22Rv1 (cell line): ENCODE measurements at regions not wholly inside any gene's neighbourhood (a gene's known extent, or its start where the extent isn't known, plus 50 kb on each side); places are given as distances from the start of the nearest gene placed in this dataset.
A peak's percentile ranks its signal among the peaks of the same experiment; 100 is the strongest.

ENCODE experiments used
- H3K27ac ChIP-seq: fragments of 450-650 bp; 2 replicates; pipeline ENCODE4 v1.5.1; 2017
- ZFX ChIP-seq: fragments of 450-650 bp; IDR thresholded peaks from 2 replicates; pipeline ENCODE4 v1.6.1; 2017; ENCODE audit warnings: antibody characterized with exemption, borderline replicate concordance
- TF ChIP-seq, protein P1 (sequence below): fragments of 450-650 bp; IDR thresholded peaks from 2 replicates; pipeline ENCODE4 v1.5.1; 2017; ENCODE audit warnings: mild to moderate bottlenecking

DNA sequence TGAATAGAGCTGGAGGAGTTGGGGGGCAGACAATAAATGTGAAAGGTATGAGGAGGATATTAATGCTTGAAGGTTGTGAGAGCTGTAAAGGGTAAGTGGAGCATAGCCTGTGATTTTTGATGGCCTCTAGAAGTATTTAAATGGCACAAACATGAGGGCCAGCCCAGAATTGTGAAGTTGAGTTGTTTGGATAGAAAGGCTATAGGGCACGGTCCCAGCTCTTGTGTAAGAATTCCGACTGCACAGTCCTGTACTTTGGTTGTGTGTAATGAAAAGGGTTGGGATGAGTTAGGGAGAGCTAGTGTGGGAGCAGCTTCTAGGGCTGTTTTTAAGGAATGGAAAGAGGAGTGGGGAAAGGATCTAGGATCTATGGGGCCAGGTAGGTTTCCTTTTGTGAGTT lies 665.5 kb downstream of the USP25 start:
- H3K27ac ChIP-seq = no peak overlapping the region
- no peak for TF ChIP-seq ZFX
- TF ChIP-seq, protein P1, sequence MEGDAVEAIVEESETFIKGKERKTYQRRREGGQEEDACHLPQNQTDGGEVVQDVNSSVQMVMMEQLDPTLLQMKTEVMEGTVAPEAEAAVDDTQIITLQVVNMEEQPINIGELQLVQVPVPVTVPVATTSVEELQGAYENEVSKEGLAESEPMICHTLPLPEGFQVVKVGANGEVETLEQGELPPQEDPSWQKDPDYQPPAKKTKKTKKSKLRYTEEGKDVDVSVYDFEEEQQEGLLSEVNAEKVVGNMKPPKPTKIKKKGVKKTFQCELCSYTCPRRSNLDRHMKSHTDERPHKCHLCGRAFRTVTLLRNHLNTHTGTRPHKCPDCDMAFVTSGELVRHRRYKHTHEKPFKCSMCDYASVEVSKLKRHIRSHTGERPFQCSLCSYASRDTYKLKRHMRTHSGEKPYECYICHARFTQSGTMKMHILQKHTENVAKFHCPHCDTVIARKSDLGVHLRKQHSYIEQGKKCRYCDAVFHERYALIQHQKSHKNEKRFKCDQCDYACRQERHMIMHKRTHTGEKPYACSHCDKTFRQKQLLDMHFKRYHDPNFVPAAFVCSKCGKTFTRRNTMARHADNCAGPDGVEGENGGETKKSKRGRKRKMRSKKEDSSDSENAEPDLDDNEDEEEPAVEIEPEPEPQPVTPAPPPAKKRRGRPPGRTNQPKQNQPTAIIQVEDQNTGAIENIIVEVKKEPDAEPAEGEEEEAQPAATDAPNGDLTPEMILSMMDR = no peak

DNA sequence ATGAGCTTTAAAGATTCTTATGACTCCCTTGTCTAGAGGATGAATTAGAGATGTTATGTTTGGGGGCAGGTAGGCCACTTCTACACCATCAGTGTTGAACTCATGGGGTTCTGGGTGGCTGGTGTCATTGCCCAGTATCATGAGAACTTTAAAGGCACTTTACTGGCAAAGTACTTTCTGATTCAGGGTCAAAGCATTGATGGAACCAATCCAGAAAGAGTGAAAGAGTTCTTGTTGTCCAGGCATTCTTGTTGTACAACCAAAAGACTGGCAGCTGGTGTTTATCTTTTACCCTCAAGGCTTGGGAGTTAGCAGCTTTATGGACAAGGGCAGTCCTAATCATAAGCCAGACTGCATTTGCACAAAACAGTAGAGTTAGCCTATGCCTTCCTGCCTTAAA lies 673.0 kb downstream of the USP25 start:
- no peak for TF ChIP-seq ZFX
- TF ChIP-seq, protein P1 = no peak

DNA sequence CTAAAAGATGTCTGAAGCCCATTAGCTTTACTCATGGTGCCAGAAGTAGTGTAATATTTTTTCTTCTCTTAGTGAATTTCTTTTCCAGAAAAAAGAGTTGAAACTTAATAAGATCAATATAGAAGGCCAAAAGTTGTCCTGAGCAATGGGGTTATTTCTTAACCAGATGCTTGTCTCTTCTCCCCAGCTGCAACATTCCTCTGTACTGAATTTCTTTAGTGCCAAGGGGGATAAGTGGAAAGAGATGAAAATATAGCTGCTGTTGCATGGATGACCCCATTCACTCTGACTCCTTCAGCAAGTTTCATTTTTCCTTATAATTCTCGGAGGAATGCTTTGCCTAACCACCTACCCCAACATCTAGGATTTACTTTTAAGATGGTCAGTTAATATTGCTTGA lies 675.0 kb downstream of the USP25 start:
- no peak overlapping the region; the same call in 1 of the 2 replicates for H3K27ac ChIP-seq
- TF ChIP-seq, protein P1 = no peak
- TF ChIP-seq ZFX = no peak

More for the DNA sequence above, 673.0 kb downstream of the USP25 start:
- H3K27ac ChIP-seq = 0 out of 2 replicates have a peak overlapping the region, but pooled peaks have one; percentile 2

DNA sequence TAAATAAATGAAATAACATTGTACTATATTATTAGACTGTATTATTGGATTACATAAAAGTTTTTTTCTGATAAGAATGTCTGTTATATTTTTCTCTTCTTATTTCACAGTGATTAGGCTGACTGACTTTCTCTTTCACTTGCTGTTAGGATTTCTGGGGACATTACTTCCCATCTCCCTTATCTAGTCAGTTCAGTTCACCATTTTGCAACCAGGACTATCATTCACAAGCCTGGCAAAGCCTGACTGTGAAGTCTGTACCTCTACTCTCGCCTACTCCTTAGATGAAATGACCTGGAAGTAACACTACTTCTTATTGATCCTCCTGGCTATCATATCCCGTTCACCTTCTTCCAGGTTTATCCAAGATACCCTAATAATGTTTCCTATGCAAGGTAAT lies 676.6 kb downstream of the USP25 start:
- no peak overlapping the region for H3K27ac ChIP-seq
- TF ChIP-seq, protein P1 = no peak
- TF ChIP-seq ZFX = no peak

DNA sequence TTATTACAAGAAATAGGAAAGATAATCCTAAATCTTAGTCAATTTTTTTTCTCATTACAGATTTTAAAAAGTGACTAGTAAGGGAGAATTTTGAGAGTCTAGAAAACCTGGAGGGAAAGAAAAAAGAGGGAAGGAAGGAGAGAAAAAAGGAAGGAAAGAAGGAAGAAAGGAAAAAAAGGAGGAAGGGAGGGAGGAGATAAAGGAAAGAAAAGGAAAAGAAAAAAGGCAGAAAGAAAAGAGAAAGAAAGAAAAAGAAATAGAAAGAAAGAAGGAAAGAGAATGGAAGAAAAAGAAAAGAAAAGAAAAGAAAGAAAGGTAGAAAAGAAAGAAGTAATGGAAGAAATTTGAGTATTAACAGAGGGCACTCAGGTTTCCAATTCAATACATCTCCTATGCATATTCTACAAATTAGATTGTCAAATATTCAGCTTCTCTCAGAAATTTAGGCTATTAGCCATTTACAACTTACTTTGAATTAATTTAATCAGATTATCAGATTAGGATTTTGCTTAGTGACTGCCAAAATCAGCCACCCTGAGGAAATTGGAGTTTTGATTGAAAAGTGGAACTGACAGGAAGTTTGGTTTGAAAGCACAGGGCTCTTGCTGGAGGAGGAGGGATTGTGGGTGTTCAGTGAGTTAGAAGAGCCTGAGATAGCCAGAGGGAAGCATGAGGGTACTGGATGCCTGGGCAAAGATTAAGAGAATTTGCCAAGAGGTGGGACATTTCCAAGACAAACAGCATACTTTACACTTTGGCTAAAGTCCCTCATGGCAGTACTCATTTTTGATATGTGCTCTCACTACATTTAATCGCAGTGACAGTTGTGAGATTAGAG lies 677.8 kb downstream of the USP25 start:
- TF ChIP-seq, protein P1 = no peak
- TF ChIP-seq ZFX = no peak
- peak overlapping the region; percentile 60 for H3K27ac ChIP-seq

DNA sequence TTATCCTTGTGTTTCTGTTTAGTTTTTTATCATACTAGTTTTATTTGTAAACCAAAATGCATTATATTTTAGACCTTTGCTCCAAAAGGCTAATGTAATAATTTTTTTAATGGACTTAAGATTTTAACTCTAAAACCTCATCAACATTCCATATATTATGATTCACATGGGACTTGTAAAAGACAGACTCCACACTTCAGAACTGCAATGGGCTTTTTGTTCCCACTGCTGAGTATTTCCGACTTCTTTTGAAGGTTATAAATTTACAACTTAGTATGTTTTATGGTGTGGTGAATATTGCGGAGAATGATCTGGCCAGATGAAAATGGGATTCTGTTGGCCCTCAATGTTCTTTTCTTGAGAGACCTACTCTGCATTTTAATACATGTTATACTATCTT lies 678.5 kb downstream of the USP25 start:
- H3K27ac ChIP-seq = peak overlapping the region; percentile 60
- TF ChIP-seq, protein P1 = no peak
- no peak for TF ChIP-seq ZFX

DNA sequence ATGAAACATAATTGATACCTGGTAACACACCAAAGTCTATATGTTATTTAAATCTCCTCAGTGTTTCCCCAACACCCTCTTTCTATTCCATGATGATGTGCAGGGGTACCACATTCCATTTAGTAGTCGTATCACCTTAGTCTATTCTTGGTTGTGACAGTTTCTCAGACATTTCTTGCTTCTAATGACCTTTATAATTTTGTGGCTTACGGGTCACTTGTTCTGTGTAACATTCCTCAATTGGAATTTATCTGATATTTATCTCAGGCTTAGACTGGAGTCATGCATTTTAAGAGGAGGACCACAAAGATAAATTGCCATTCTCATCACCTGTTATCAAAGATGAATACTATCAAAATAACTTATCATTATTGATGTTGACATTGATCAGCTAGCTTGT lies 679.6 kb downstream of the USP25 start:
- TF ChIP-seq, protein P1 = no peak
- no peak for TF ChIP-seq ZFX
- H3K27ac ChIP-seq = no peak overlapping the region
